SJSA1 (cell line): ENCODE measurements at regions not wholly inside any gene's neighbourhood (a gene's known extent, or its start where the extent isn't known, plus 50 kb on each side); places are given as distances from the start of the nearest gene placed in this dataset.

Source experiments
- DNase-seq, 2 experiments: peaks; one replicate each; pipeline ENCODE4 v3.0.0-alpha.2; 2015 to 2020; ENCODE audit warnings: low spot score in 2 of 2, low read depth in 1 of 2
- H3K27ac ChIP-seq: fragments of 250-450 bp; sonication (Bioruptor Pico); 2 replicates; pipeline ENCODE4 v1.5.1; 2020; ENCODE audit warnings: mild to moderate bottlenecking, moderate library complexity
- H3K27me3 ChIP-seq: fragments of 250-450 bp; sonication (Bioruptor Pico); replicated peaks from 2 replicates; pipeline ENCODE4 v1.5.1; 2020; ENCODE audit warnings: mild to moderate bottlenecking, moderate library complexity
- H3K36me3 ChIP-seq: fragments of 250-450 bp; sonication (Bioruptor Pico); 2 replicates; pipeline ENCODE4 v1.5.1; 2020; ENCODE audit warnings: mild to moderate bottlenecking
- H3K4me1 ChIP-seq: fragments of 250-450 bp; sonication (Bioruptor Pico); replicated peaks from 2 replicates; pipeline ENCODE4 v1.6.1; 2021; ENCODE audit warnings: mild to moderate bottlenecking
- H3K4me3 ChIP-seq: fragments of 250-450 bp; sonication (Bioruptor Pico); 2 replicates; pipeline ENCODE4 v1.5.1; 2020; ENCODE audit warnings: mild to moderate bottlenecking
- H3K9me3 ChIP-seq: fragments of 250-450 bp; sonication (Bioruptor Pico); replicated peaks from 2 replicates; pipeline ENCODE4 v1.5.1; 2020; ENCODE audit warnings: mild to moderate bottlenecking

DNA sequence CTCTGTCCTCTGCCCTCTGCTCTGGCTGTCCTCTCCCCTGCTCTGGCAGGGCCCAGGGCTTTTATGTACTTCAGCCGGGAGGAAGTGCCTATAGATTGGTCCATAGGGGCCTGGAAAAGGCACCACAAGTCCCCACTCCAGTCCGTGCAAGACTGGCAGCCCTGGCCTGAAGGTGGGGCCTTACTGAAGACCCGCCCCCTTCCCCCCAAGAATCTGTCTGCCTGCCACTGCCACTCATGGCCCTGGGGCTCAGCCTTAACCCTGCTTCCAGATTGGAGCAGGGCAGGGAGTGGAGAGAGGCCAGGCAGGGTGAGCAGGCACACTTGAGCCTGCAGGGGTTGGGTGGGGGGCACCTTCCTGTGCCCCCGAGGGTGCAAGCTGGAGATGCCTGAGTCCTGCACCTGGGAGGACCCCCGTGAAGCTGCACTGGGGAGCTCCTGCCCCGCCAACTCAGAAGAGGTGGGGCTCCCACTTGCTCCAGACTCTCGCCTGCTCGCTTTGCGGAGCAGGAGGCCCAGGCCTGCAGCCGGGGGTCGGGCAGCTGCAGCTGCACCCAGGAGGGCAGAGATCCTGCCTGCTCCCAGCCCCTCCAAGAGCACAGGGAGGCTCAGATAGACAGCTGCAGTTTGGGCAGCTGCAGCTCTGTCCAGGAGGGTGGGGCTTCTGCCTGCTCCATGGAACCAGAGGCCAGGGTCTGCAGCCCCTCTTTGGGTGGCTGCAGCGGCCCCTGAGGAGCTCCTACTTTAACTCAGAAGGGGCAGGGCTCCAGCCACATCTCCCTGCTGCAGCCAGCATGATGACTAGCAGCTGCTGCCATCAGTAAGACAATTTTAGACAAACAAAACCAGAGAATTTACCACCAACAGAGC lies 51.0 kb upstream of the SC5D start:
- H3K9me3 ChIP-seq: no peaks in the 10 kb centered on the region
- no peaks in the 10 kb centered on the region for H3K27me3 ChIP-seq
- peaks cover 52% of the 10 kb centered on the region for H3K4me1 ChIP-seq
- no peak overlapping the region for H3K27ac ChIP-seq
- no peak overlapping the region for H3K4me3 ChIP-seq
- no peak for DNase-seq
- H3K36me3 ChIP-seq: no peaks in the 10 kb centered on the region
